ENCODE measurements at regions not wholly inside any gene's neighbourhood (a gene's known extent, or its start where the extent isn't known, plus 50 kb on each side); places are given as distances from the start of the nearest gene placed in this dataset.
"Not testable (repeated sequence)": the region's sequence is repeated elsewhere in the genome, so short reads cannot be mapped to it uniquely, and the experiment has no call there.

GRCh38 chr4:29948451-29948850, 771.7 kb upstream of the PCDH7 start:
- DNase-seq (ENCODE audit: low spot score) = no peak

DNA sequence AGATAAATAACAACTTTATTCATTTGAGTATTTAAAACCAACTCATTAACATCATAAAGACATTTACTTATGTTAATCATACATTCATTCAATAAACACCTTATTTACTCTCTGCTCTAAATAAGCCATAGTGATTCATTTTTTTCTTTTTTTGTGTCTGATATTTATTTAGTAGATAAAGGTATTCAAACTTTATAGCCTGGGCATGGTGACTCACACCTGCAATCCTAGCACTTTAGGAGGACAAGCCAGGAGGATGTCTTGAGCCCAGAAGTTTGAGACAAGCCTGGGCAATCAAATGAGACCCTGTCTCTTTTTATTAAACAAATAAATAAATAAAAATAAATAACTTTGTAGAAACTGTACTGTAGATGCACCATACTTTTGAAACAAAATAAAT, 771.3 kb upstream of the PCDH7 start:
- DNase-seq (ENCODE audit: low spot score) = no peak

GRCh38 chr4:29966386-29966785, 753.8 kb upstream of the PCDH7 start:
- DNase-seq (ENCODE audit: low spot score) = no peak

DNA sequence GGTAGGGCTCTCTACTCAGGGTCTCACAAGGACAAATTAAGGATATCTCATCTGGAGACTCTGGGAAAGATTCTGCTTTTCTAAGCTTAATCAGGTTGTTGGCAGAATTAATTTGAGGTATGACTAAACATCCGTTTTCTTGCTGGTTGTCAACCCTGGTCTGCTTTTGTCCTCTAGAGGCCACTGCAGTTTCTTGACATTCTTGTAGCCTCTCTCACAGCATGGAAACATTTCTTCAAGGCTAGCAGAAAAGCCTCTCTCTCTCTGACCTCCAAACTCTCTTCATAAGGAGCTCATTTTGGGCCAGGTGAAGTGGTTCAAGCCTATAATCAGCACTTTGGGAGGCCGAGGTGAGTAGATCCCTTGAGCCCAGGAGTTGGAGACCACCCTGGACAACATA, 749.5 kb upstream of the PCDH7 start:
- DNase-seq (ENCODE audit: low spot score) = no peak

- no peak for DNase-seq (ENCODE audit: low spot score)
Measured at GRCh38 chr4:29972121-29972520, 748.0 kb upstream of the PCDH7 start.

DNA sequence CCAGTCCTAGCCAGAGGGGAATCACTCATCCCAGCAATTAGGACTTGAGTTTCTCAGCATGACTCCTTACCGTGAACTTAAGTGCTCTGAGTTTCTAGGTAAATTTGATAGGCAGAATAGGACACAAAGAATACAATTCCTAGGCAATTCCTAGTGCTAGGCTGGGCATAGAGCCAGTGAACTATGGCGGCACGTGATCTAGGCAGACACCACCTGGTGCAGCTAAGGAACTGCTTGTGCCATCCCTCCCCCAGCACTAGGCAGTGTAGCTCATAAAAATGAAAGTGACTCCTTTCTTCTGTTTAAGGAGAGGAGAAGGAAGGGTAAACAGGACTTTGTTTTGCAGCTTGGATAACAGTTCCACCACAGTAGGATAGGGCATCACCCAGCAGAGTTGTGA, 736.3 kb upstream of the PCDH7 start:
- DNase-seq (ENCODE audit: low spot score) = no peak

GRCh38 chr4:30001628-30002027, 718.5 kb upstream of the PCDH7 start:
- DNase-seq (ENCODE audit: low spot score) = no peak

GRCh38 chr4:30002341-30002740, 717.8 kb upstream of the PCDH7 start:
- no peak for DNase-seq (ENCODE audit: low spot score)

DNA sequence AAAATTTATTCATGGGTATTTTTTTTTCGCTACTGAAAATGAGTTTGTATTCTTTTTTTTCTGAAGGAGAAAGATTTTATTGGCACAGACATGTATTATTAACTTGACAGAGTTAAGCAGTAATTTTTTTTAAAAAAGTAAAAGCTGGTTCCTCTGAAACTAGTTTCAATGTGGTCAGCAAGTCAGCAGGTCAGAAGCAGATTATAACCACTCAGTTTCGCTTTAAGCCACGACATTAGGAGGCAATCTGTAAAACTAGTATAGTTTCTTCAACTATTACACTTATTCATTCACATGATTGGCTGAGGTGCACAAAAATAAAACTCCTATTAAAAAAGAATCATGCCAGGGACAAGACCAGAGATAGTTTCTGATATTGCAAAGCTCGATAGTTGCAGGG, 714.2 kb upstream of the PCDH7 start:
- no peak for DNase-seq (ENCODE audit: low spot score)

- no peak for DNase-seq (ENCODE audit: low spot score)
Measured at GRCh38 chr4:30024526-30024925, 695.6 kb upstream of the PCDH7 start.

- DNase-seq (ENCODE audit: low spot score) = no peak
Measured at GRCh38 chr4:30028826-30029225, 691.3 kb upstream of the PCDH7 start.

DNA sequence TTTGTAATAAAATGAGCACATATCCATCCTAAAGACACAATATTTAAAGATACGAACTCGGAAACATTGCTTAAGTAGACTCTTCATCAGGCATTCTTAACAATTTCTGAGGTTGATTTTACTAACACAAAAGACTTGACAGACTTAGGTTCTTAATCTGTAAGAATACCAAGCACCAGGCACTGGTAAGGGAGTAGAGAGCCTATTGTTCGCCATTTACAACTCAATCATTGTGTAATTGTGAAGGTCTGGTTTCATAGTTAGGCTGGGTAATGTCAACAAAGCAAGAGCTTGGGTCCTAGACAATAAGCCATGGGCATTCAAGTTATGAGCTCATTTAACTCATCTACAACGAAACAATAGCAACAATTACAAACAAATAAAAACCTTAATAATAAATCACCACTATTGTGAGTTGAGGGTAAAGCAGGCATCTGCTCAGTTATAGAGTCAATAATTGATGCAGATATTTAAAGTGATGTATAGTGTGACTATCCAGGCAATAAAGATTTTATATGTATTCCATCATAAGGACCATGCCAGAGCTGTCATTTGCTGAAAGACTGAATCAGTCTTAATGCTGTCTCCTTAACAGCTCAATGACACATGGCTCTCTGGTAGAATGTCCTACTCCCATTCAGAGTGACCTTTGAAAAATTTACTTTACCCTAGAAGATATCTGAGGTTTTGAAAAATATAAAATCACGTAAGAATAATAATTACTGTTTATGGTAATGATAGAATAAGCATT, 664.0 kb upstream of the PCDH7 start:
- no peak for DNase-seq (ENCODE audit: low spot score)

DNA sequence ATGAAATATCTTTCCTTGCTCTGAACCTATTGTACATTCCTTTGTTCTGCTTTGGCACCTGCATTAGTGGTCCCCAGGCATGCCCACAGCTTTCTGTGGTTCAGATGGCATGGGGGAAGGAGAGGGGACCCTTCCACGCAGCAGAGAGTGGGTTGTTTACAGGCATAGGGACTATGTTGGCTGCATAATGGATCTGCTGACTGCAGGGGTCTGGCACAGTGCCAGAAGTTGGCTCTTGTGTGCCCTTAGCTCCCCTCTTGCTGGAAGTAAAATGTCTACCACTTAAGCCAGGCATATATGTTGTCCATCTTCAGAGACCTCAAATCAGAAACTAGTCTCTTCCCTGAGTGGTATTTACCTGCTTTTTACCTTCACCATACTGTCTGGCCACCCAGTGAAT, 651.9 kb upstream of the PCDH7 start:
- no peak for DNase-seq (ENCODE audit: low spot score)

- no peak for DNase-seq (ENCODE audit: low spot score)
Measured at GRCh38 chr4:30073011-30073710, 647.0 kb upstream of the PCDH7 start.

GRCh38 chr4:30092420-30093128, 627.6 kb upstream of the PCDH7 start:
- DNase-seq (ENCODE audit: low spot score) = not testable (repeated sequence)

- no peak for DNase-seq (ENCODE audit: low spot score)
Measured at GRCh38 chr4:30094887-30095286, 625.3 kb upstream of the PCDH7 start.

DNA sequence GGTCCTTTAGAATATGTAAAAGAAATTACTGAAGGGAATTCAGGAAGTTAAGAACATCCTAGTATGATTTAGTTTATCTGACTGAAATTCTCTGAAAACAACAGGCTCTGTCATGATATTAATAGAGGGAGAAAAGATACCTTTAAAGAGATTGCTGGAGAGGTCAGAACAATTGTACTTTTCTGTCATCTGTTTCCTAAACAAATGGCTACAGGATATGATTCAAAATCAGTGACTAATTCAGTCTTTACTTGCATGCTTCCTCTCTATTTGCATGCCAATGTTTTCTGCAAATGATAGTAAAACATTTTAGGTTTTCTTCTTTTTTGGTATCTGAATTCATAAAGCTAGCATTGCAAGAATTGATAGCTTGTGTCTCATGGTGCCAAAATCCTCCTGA, 616.7 kb upstream of the PCDH7 start:
- DNase-seq (ENCODE audit: low spot score) = no peak

DNA sequence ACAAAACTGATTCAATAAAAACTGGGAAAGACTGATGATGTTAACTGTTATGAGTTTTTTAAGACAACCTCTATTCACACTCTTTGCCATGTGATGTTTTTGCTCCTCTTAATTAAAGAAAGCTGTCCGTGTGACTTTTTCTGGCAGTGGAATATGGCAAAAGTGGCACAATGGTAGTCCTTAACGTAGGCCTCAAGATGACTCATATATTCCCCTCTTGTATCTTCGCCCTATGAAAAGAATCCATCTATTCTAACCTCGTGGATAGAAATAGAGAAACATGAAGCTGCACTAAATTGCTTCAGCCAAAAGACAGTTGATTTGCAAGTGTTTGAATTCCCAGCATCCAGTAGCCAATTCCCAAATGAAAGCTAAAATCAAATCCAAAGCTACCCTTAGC, 603.8 kb upstream of the PCDH7 start:
- DNase-seq (ENCODE audit: low spot score) = no peak

DNA sequence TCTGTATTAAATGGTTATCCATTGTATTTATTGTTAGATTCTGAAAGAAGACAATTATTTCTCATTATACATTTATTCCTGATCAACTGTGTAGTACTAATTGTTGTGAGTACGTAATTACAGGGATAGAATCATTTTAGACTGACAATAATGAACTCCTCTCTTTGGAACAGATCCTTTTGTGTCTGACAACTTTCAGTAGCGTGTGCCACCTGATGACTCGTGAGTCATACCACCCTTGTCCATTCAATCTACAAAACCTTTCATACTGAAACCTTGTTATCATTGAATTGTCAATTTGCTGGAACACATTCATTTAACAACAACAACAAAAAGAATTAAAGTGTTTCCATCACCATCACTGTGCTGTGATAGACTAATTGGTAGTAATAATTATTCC, 602.7 kb upstream of the PCDH7 start:
- no peak for DNase-seq (ENCODE audit: low spot score)

GRCh38 chr4:30122711-30123110, 597.5 kb upstream of the PCDH7 start:
- no peak for DNase-seq (ENCODE audit: low spot score)

- not testable (repeated sequence) for DNase-seq (ENCODE audit: low spot score)
Measured at GRCh38 chr4:30124621-30125020, 595.5 kb upstream of the PCDH7 start.

- DNase-seq (ENCODE audit: low spot score) = no peak
Measured at GRCh38 chr4:30125868-30126267, 594.3 kb upstream of the PCDH7 start.

- no peak for DNase-seq (ENCODE audit: low spot score)
Measured at GRCh38 chr4:30126351-30126750, 593.8 kb upstream of the PCDH7 start.
